Upper lobe of right lung (tissue), 1 donor: ENCODE measurements at regions not wholly inside any gene's neighbourhood (a gene's known extent, or its start where the extent isn't known, plus 50 kb on each side); places are given as distances from the start of the nearest gene placed in this dataset.

Experiments used
- ATAC-seq: fragments of 200-7000 bp; cut with Tn5 transposase; one replicate; pipeline ENCODE4 v1.9.1; 2020; ENCODE audit warnings: mild to moderate bottlenecking, moderate library complexity
- DNase-seq: peaks from one replicate; pipeline ENCODE4 v3.0.0-alpha.2; 2020
- H3K27ac ChIP-seq: fragments of 200-600 bp; one replicate; pipeline ENCODE4 v1.8.0; 2022
- H3K27me3 ChIP-seq: fragments of 200-600 bp; one replicate; pipeline ENCODE4 v1.8.0; 2022; ENCODE audit warnings: mild to moderate bottlenecking
- H3K36me3 ChIP-seq: fragments of 200-600 bp; one replicate; pipeline ENCODE4 v1.8.0; 2022
- H3K4me1 ChIP-seq: fragments of 200-600 bp; one replicate; pipeline ENCODE4 v1.8.0; 2022
- H3K4me3 ChIP-seq: fragments of 200-600 bp; one replicate; pipeline ENCODE4 v1.8.0; 2022; ENCODE audit warnings: mild to moderate bottlenecking
- H3K9me3 ChIP-seq: fragments of 200-600 bp; one replicate; pipeline ENCODE4 v1.8.0; 2022
- CTCF ChIP-seq: fragments of 200-600 bp; IDR thresholded peaks from one replicate; pipeline ENCODE4 v1.8.0; 2022; ENCODE audit warnings: antibody characterized with exemption
- intact Hi-C: fragments of 100-400 bp; cut with DNase I; formaldehyde crosslinking; loops from one replicate; pipeline ENCODE4 v1.11.0; 2022
- donor health status: DM: no; HTN: yes; CAD: no; lungs with severe emphysema.

- intact Hi-C loops, result no loop called here
- no peak for TF ChIP-seq CTCF
Observed at GRCh38 chr12:9383585-9383984, 175.4 kb upstream of the PZP start.

DNA sequence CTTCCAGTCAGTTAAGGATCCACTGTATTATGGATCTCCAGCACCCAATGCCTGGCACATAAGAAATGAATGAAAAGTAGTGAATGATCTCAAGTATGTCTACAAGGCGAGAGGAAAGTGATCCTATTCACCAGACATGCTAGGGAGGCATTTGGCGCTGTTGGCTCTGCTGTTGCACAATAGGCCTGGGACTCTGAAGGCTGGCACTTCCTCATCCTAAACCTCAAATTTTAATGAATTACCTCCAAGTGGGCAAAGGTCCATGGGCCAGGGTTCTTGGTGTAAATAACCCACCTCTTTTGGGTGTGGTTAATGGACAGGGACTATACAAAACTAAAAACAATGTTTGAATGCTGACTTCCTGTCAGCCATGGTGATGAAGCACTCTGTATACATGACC lies 173.4 kb upstream of the PZP start:
- Histone ChIP-seq H3K36me3 (no peaks in the 10 kb centered on the region), H3K4me3 (no peak overlapping the region), H3K4me1 (no peaks in the 10 kb centered on the region), H3K9me3 (no peaks in the 10 kb centered on the region), H3K27me3 (no peaks in the 10 kb centered on the region), H3K27ac (no peak overlapping the region)
- intact Hi-C loops, result no loop called here
- peak; percentile 45 for ATAC-seq
- DNase-seq, result no peak
- no peak for TF ChIP-seq CTCF

More at GRCh38 chr12:9383585-9383984, 175.4 kb upstream of the PZP start:
- H3K9me3 ChIP-seq, result no peaks in the 10 kb centered on the region
- no peaks in the 10 kb centered on the region for H3K27me3 ChIP-seq
- DNase-seq (no peak), ATAC-seq (no peak)
- H3K27ac ChIP-seq, result no peak overlapping the region
- H3K4me3 ChIP-seq, result no peak overlapping the region
- H3K36me3 ChIP-seq, result no peaks in the 10 kb centered on the region
- no peaks in the 10 kb centered on the region for H3K4me1 ChIP-seq

- Histone ChIP-seq H3K9me3 (no peaks in the 10 kb centered on the region), H3K4me1 (no peaks in the 10 kb centered on the region), H3K27ac (no peak overlapping the region), H3K36me3 (no peaks in the 10 kb centered on the region), H3K27me3 (no peaks in the 10 kb centered on the region), H3K4me3 (no peak overlapping the region)
- DNase-seq (no peak), ATAC-seq (no peak)
- intact Hi-C loops, result no loop called here
- TF ChIP-seq CTCF, result no peak
Observed at GRCh38 chr12:9380650-9381049, 172.5 kb upstream of the PZP start.

DNA sequence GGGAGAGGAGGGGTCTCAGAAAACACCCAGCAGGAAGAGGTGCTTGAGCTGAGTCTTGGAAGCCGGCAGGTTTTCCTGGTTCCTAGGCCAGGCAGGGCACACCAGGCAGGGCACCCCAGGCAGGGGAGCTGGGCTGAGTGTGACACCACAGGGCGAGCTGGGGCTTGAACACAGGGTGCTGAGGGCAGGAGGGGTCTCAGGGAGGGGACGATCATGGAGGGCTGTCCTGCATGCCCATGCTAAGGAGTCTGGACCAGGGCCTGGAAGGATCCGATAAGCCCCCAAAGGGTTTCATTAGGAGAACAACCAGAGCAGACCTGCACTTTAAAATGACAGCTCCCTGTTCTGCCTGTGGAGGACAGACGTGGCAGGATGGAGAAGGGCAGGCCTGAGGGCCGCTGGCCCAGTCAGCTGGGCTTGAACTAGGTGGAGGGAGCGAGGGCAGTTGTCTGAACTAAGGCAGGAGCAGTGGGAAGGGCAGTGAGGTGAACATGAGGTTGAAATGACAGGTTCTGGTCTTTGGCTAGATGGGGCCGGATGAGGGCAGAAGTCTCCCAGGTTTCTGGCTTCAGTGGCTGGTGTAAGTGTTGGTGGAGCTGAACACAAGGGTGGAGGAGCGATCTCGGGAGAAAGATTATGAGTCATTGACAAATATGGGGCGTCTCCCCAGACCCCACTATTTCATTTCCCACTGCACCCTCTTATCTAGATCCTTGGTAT lies 171.0 kb upstream of the PZP start:
- no peak for TF ChIP-seq CTCF
- Histone ChIP-seq H3K36me3 (no peaks in the 10 kb centered on the region), H3K9me3 (no peaks in the 10 kb centered on the region), H3K27ac (no peak overlapping the region), H3K4me3 (no peak overlapping the region), H3K4me1 (no peaks in the 10 kb centered on the region), H3K27me3 (no peaks in the 10 kb centered on the region)
- DNase-seq, result no peak
- intact Hi-C loops, result no loop called here
- no peak for ATAC-seq

DNA sequence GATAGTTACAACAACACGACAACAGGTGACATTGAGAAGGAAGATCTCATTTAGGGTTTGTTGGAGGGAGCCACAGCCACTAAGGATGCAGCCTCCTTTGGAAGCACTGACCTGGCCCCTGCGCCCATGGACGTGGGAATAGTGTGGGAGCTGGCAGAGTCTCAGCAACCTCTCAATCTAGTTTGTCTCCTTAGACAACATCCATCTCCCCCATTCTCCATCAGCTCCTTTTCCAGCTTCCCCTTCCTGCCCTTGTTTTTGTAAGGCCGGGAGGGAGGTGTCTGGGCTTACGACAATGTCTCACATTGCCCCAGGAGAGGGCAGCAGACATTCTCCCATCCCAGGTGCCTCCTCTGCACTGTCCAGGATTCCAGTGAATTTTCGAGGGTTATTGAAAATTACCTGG lies 170.2 kb upstream of the PZP start:
- H3K36me3 ChIP-seq, result no peaks in the 10 kb centered on the region
- intact Hi-C loops, result no loop called here
- no peak overlapping the region for H3K27ac ChIP-seq
- ATAC-seq, result no peak
- DNase-seq, result no peak
- no peaks in the 10 kb centered on the region for H3K4me1 ChIP-seq
- no peak overlapping the region for H3K4me3 ChIP-seq
- no peaks in the 10 kb centered on the region for H3K27me3 ChIP-seq
- no peak for TF ChIP-seq CTCF
- H3K9me3 ChIP-seq, result no peaks in the 10 kb centered on the region

- Histone ChIP-seq H3K4me3 (no peak overlapping the region), H3K36me3 (no peaks in the 10 kb centered on the region), H3K27ac (no peak overlapping the region), H3K4me1 (no peaks in the 10 kb centered on the region), H3K27me3 (no peaks in the 10 kb centered on the region), H3K9me3 (no peaks in the 10 kb centered on the region)
- TF ChIP-seq CTCF, result peak; percentile 11
- ATAC-seq (no peak), DNase-seq (no peak)
- intact Hi-C loops, result no loop called here
Observed at GRCh38 chr12:9372202-9372601, 164.0 kb upstream of the PZP start.
